Neural cell (in vitro differentiated cells): ENCODE measurements at regions not wholly inside any gene's neighbourhood (a gene's known extent, or its start where the extent isn't known, plus 50 kb on each side); places are given as distances from the start of the nearest gene placed in this dataset.

Experiments
- H2AFZ ChIP-seq: fragments of 200-600, 300-800 bp; sonication (generic), shearing (Covaris generic); 2 replicates; pipeline ENCODE4 v1.6.0; 2014; ENCODE audit warnings: low read depth, mild to moderate bottlenecking, antibody characterized with exemption, low read length, moderate library complexity
- H3F3A ChIP-seq: fragments of 200-600 bp; shearing (Covaris generic); 2 replicates; pipeline ENCODE4 v1.6.1; 2016; ENCODE audit warnings: mild to moderate bottlenecking, moderate library complexity, mixed read lengths, antibody characterized with exemption, low read length; ENCODE audit not compliant: insufficient read depth, poor library complexity, severe bottlenecking
- H3K27ac ChIP-seq: fragments of 200-600, 300-800 bp; sonication (generic), shearing (Covaris generic); 2 replicates; pipeline ENCODE4 v1.5.1; 2014; ENCODE audit warnings: mild to moderate bottlenecking, low read length, moderate library complexity
- H3K27me3 ChIP-seq: fragments of 300-800, 200-600 bp; sonication (generic), shearing (Covaris generic); 2 replicates; pipeline ENCODE4 v1.6.0; 2014; ENCODE audit warnings: mild to moderate bottlenecking, low read depth, low read length, moderate library complexity; ENCODE audit not compliant: insufficient read depth
- H3K36me3 ChIP-seq: fragments of 300-800, 200-600 bp; sonication (generic), shearing (Covaris generic); 2 replicates; pipeline ENCODE4 v1.5.1; 2014; ENCODE audit warnings: mild to moderate bottlenecking, antibody characterized with exemption, low read length, moderate library complexity; ENCODE audit not compliant: insufficient read depth
- H3K4me2 ChIP-seq: fragments of 300-800, 200-600 bp; sonication (generic), shearing (Covaris generic); 2 replicates; pipeline ENCODE4 v1.6.0; 2014; ENCODE audit warnings: mild to moderate bottlenecking, low read length
- H3K4me3 ChIP-seq: fragments of 300-800, 200-600 bp; sonication (generic), shearing (Covaris generic); 2 replicates; pipeline ENCODE4 v1.5.1; 2014; ENCODE audit warnings: mild to moderate bottlenecking, low read length, moderate library complexity
- H3K79me2 ChIP-seq: fragments of 200-600 bp; shearing (Covaris generic); replicated peaks from 2 replicates; pipeline ENCODE4 v1.6.0; 2014; ENCODE audit warnings: mild to moderate bottlenecking, low read length, moderate library complexity; ENCODE audit not compliant: insufficient read depth
- H3K9ac ChIP-seq: fragments of 300-800, 200-600 bp; sonication (generic), shearing (Covaris generic); 2 replicates; pipeline ENCODE4 v1.6.1; 2016; ENCODE audit warnings: mild to moderate bottlenecking, low read length, mixed read lengths
- H3K9me2 ChIP-seq: fragments of 200-600 bp; shearing (Covaris generic); 2 replicates; pipeline ENCODE4 v1.6.1; 2016; ENCODE audit warnings: mild to moderate bottlenecking, low read length, mixed read lengths; ENCODE audit not compliant: insufficient read depth
- H3K9me3 ChIP-seq: fragments of 200-600, 300-800 bp; sonication (generic), shearing (Covaris generic); 2 replicates; pipeline ENCODE4 v1.6.1; 2016; ENCODE audit warnings: mild to moderate bottlenecking, mixed run types, low read length, moderate library complexity, mixed read lengths
- H4K20me1 ChIP-seq: fragments of 200-600 bp; shearing (Covaris generic); 2 replicates; pipeline ENCODE4 v1.6.1; 2016; ENCODE audit warnings: mild to moderate bottlenecking, mixed run types; ENCODE audit not compliant: insufficient read depth
- EP300 ChIP-seq: fragments of 450-650 bp; conservative IDR thresholded peaks from 2 replicates; pipeline ENCODE4 v1.6.1; 2014; ENCODE audit warnings: antibody characterized with exemption, mild to moderate bottlenecking, moderate library complexity; ENCODE audit not compliant: poor library complexity, severe bottlenecking
- EZH2 ChIP-seq: fragments of 200-600, 300-800 bp; shearing (Covaris generic), sonication (generic); IDR thresholded peaks from 2 replicates; pipeline ENCODE4 v1.6.1; 2014; ENCODE audit warnings: antibody characterized with exemption, low read length, borderline replicate concordance, mild to moderate bottlenecking; ENCODE audit not compliant: insufficient read depth, poor library complexity, severe bottlenecking
- MXI1 ChIP-seq: fragments of 450-650 bp; conservative IDR thresholded peaks from 2 replicates; pipeline ENCODE4 v1.6.1; 2014; ENCODE audit warnings: antibody characterized with exemption, mild to moderate bottlenecking; ENCODE audit not compliant: poor library complexity, severe bottlenecking
- POLR2AphosphoS5 ChIP-seq: IDR thresholded peaks from 2 replicates; pipeline ENCODE4 v1.6.1; 2012
- RAD21 ChIP-seq: fragments of 450-650 bp; conservative IDR thresholded peaks from 2 replicates; pipeline ENCODE4 v1.6.1; 2014; ENCODE audit warnings: antibody characterized with exemption, mild to moderate bottlenecking, moderate library complexity
- SMC3 ChIP-seq: fragments of 450-650 bp; conservative IDR thresholded peaks from 2 replicates; pipeline ENCODE4 v1.6.1; 2014; ENCODE audit warnings: antibody characterized with exemption, mild to moderate bottlenecking, moderate library complexity; ENCODE audit not compliant: poor library complexity
- TAF1 ChIP-seq: IDR thresholded peaks from 2 replicates; pipeline ENCODE4 v1.6.1; 2012; ENCODE audit warnings: low read depth
- TF ChIP-seq, protein P1 (sequence below): fragments of 450-650 bp; IDR thresholded peaks from 2 replicates; pipeline ENCODE4 v1.5.1; 2014; ENCODE audit warnings: antibody characterized with exemption, mild to moderate bottlenecking, moderate library complexity; ENCODE audit not compliant: poor library complexity, severe bottlenecking
- TF ChIP-seq, protein P2 (sequence below): IDR thresholded peaks from 2 replicates; pipeline ENCODE4 v1.6.1; 2012; ENCODE audit warnings: borderline replicate concordance

GRCh38 chr2:181754105-181754504 is 73.8 kb upstream of the NEUROD1 start:
- H3K36me3 ChIP-seq = no peaks in the 10 kb centered on the region
- no peak overlapping the region for H3K27ac ChIP-seq
- H4K20me1 ChIP-seq = no peaks in the 10 kb centered on the region
- H3K4me2 ChIP-seq = no peak overlapping the region
- no peaks in the 10 kb centered on the region for H3K9me3 ChIP-seq
- peak; percentile 6 for TF ChIP-seq POLR2AphosphoS5
- TF ChIP-seq, protein P1, sequence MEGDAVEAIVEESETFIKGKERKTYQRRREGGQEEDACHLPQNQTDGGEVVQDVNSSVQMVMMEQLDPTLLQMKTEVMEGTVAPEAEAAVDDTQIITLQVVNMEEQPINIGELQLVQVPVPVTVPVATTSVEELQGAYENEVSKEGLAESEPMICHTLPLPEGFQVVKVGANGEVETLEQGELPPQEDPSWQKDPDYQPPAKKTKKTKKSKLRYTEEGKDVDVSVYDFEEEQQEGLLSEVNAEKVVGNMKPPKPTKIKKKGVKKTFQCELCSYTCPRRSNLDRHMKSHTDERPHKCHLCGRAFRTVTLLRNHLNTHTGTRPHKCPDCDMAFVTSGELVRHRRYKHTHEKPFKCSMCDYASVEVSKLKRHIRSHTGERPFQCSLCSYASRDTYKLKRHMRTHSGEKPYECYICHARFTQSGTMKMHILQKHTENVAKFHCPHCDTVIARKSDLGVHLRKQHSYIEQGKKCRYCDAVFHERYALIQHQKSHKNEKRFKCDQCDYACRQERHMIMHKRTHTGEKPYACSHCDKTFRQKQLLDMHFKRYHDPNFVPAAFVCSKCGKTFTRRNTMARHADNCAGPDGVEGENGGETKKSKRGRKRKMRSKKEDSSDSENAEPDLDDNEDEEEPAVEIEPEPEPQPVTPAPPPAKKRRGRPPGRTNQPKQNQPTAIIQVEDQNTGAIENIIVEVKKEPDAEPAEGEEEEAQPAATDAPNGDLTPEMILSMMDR = no peak
- TF ChIP-seq EP300 = no peak
- H3K79me2 ChIP-seq = no peaks in the 10 kb centered on the region
- no peak overlapping the region for H3K4me3 ChIP-seq
- H3K27me3 ChIP-seq = no peaks in the 10 kb centered on the region
- H3F3A ChIP-seq = no peaks in the 10 kb centered on the region
- no peak overlapping the region for H3K9ac ChIP-seq
- H3K9me2 ChIP-seq = no peaks in the 10 kb centered on the region
- H2AFZ ChIP-seq = no peak overlapping the region

DNA sequence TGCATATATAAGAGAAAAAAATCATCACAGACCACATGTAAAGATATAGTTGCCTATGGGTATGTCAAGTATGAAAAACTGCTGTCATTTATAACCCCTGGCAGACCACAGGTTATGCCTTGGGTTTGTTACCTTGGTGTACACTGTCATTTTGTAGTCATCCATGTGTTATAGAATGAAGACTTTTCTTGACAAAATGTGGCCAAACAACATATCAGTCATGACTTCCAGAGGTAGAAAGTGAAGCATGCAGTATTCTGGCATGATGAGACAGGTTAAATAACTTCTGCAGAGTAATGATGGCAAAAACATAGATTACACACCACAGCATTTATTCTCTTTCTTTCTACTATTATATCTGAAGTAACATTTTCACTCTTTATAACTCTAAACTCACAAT is 74.9 kb upstream of the NEUROD1 start:
- Histone ChIP-seq H3K4me2 (no peak overlapping the region), H3K4me3 (no peak overlapping the region), H3K36me3 (no peaks in the 10 kb centered on the region), H2AFZ (no peak overlapping the region), H3K9ac (no peak overlapping the region), H3F3A (no peaks in the 10 kb centered on the region), H3K9me3 (no peaks in the 10 kb centered on the region), H3K79me2 (no peaks in the 10 kb centered on the region), H4K20me1 (no peaks in the 10 kb centered on the region), H3K27me3 (no peaks in the 10 kb centered on the region), H3K27ac (no peak overlapping the region), H3K9me2 (no peaks in the 10 kb centered on the region)
- no peak for TF ChIP-seq MXI1
- TF ChIP-seq, protein P1 = no peak
- no peak for TF ChIP-seq RAD21
- TF ChIP-seq TAF1 = no peak
- TF ChIP-seq SMC3 = no peak
- no peak for TF ChIP-seq EZH2
- no peak for TF ChIP-seq EP300
- no peak for TF ChIP-seq POLR2AphosphoS5
- TF ChIP-seq, protein P2, sequence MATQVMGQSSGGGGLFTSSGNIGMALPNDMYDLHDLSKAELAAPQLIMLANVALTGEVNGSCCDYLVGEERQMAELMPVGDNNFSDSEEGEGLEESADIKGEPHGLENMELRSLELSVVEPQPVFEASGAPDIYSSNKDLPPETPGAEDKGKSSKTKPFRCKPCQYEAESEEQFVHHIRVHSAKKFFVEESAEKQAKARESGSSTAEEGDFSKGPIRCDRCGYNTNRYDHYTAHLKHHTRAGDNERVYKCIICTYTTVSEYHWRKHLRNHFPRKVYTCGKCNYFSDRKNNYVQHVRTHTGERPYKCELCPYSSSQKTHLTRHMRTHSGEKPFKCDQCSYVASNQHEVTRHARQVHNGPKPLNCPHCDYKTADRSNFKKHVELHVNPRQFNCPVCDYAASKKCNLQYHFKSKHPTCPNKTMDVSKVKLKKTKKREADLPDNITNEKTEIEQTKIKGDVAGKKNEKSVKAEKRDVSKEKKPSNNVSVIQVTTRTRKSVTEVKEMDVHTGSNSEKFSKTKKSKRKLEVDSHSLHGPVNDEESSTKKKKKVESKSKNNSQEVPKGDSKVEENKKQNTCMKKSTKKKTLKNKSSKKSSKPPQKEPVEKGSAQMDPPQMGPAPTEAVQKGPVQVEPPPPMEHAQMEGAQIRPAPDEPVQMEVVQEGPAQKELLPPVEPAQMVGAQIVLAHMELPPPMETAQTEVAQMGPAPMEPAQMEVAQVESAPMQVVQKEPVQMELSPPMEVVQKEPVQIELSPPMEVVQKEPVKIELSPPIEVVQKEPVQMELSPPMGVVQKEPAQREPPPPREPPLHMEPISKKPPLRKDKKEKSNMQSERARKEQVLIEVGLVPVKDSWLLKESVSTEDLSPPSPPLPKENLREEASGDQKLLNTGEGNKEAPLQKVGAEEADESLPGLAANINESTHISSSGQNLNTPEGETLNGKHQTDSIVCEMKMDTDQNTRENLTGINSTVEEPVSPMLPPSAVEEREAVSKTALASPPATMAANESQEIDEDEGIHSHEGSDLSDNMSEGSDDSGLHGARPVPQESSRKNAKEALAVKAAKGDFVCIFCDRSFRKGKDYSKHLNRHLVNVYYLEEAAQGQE = no peak
